HEK293 (cell line): ENCODE measurements at regions not wholly inside any gene's neighbourhood (a gene's known extent, or its start where the extent isn't known, plus 50 kb on each side); places are given as distances from the start of the nearest gene placed in this dataset.
A peak's percentile ranks its signal among the peaks of the same experiment; 100 is the strongest.

ENCODE experiments used
- CTCF ChIA-PET: fragments of 350-600 bp; formaldehyde crosslinking; extraction: SDS; loops from one replicate; lab custom pipeline; 2021; ENCODE audit warnings: antibody characterized with exemption; lab: Yijun Ruan, JAX
- POLR2A ChIA-PET: fragments of 300-600 bp; formaldehyde crosslinking; extraction: SDS; loops from one replicate; lab custom pipeline; 2020; ENCODE audit warnings: antibody characterized with exemption, inconsistent platforms; lab: Yijun Ruan, JAX
- H3K27ac ChIP-seq: fragments of 200-500 bp; sonication (Bioruptor generic); 2 replicates; pipeline ENCODE4 v1.5.1; 2014; ENCODE audit warnings: low read depth, low read length, control low read depth, inconsistent platforms; ENCODE audit errors: extremely low read depth
- H3K36me3 ChIP-seq, 2 experiments: fragments of 200-500 bp in 1 of 2; sonication (Bioruptor generic) in 1 of 2; 1 replicate in 1 of 2; 2 replicates in 1 of 2; pipeline ENCODE4 v1.5.1; 2014 to 2017; ENCODE audit warnings: inconsistent platforms in 2 of 2, low read length in 2 of 2; ENCODE audit not compliant: control insufficient read depth in 2 of 2, insufficient read depth in 1 of 2
- H3K4me1 ChIP-seq: fragments of 200-500 bp; sonication (Bioruptor generic); 2 replicates; pipeline ENCODE4 v1.5.1; 2014; ENCODE audit warnings: mild to moderate bottlenecking, low read length, inconsistent platforms; ENCODE audit not compliant: control insufficient read depth, insufficient read depth
- H3K4me3 ChIP-seq: 2 replicates; pipeline ENCODE4 v1.5.1; 2011; ENCODE audit warnings: low read depth, mild to moderate bottlenecking, control low read depth, low read length, moderate library complexity
- H3K9me3 ChIP-seq: fragments of 200-500 bp; sonication (Bioruptor generic); 2 replicates; pipeline ENCODE4 v1.5.1; 2014; ENCODE audit warnings: low read depth, low read length, inconsistent platforms; ENCODE audit not compliant: control insufficient read depth, insufficient read depth
- CTCF ChIP-seq: fragments of 450-650 bp; formaldehyde crosslinking; IDR thresholded peaks from 2 replicates; pipeline ENCODE4 v1.5.1; 2016; ENCODE audit warnings: missing biosample characterization, missing genetic modification characterization
- GLIS1 ChIP-seq: fragments of 450-650 bp; formaldehyde crosslinking; IDR thresholded peaks from 2 replicates; pipeline ENCODE4 v1.5.1; 2016; ENCODE audit warnings: missing biosample characterization, missing genetic modification characterization
- HOXC10 ChIP-seq: sonication (generic); formaldehyde crosslinking; IDR thresholded peaks from 2 replicates; pipeline ENCODE4 v1.8.1; 2023; ENCODE audit warnings: mild to moderate bottlenecking, missing genetic modification reagents
- KLF8 ChIP-seq: fragments of 450-650 bp; formaldehyde crosslinking; IDR thresholded peaks from 2 replicates; pipeline ENCODE4 v1.5.1; 2016; ENCODE audit warnings: missing biosample characterization, missing genetic modification characterization
- SCRT1 ChIP-seq: fragments of 450-650 bp; formaldehyde crosslinking; IDR thresholded peaks from 2 replicates; pipeline ENCODE4 v1.5.1; 2016; ENCODE audit warnings: missing biosample characterization, missing genetic modification characterization, borderline replicate concordance
- SP3 ChIP-seq: fragments of 450-650 bp; formaldehyde crosslinking; IDR thresholded peaks from 2 replicates; pipeline ENCODE4 v1.5.1; 2016; ENCODE audit warnings: missing biosample characterization, missing genetic modification characterization
- TCF7L2 ChIP-seq: IDR thresholded peaks from 2 replicates; pipeline ENCODE4 v1.6.1; 2011; ENCODE audit warnings: low read depth, mild to moderate bottlenecking, inconsistent platforms, low read length, moderate library complexity, borderline replicate concordance
- ZBTB1 ChIP-seq: fragments of 450-650 bp; formaldehyde crosslinking; IDR thresholded peaks from 2 replicates; pipeline ENCODE4 v1.5.1; 2016; ENCODE audit warnings: missing biosample characterization, missing genetic modification characterization
- ZNF10 ChIP-seq: fragments of 450-650 bp; formaldehyde crosslinking; IDR thresholded peaks from 2 replicates; pipeline ENCODE4 v1.5.1; 2017; ENCODE audit warnings: missing biosample characterization, missing genetic modification characterization
- ZNF140 ChIP-seq: fragments of 450-650 bp; formaldehyde crosslinking; IDR thresholded peaks from 2 replicates; pipeline ENCODE4 v1.5.1; 2016; ENCODE audit warnings: missing biosample characterization, missing genetic modification characterization
- ZNF146 ChIP-seq: fragments of 450-650 bp; formaldehyde crosslinking; IDR thresholded peaks from 2 replicates; pipeline ENCODE4 v1.5.1; 2016; ENCODE audit warnings: missing biosample characterization, missing genetic modification characterization
- ZNF473 ChIP-seq: fragments of 450-650 bp; formaldehyde crosslinking; IDR thresholded peaks from 2 replicates; pipeline ENCODE4 v1.5.1; 2017; ENCODE audit warnings: missing biosample characterization, missing genetic modification characterization
- ZNF623 ChIP-seq: fragments of 450-650 bp; formaldehyde crosslinking; IDR thresholded peaks from 2 replicates; pipeline ENCODE4 v1.5.1; 2016; ENCODE audit warnings: missing biosample characterization, missing genetic modification characterization
- ZNF654 ChIP-seq: fragments of 450-650 bp; formaldehyde crosslinking; IDR thresholded peaks from 2 replicates; pipeline ENCODE4 v1.5.1; 2016; ENCODE audit warnings: low read depth, missing biosample characterization, missing genetic modification characterization
- ZNF707 ChIP-seq: fragments of 450-650 bp; formaldehyde crosslinking; IDR thresholded peaks from 2 replicates; pipeline ENCODE4 v1.5.1; 2016; ENCODE audit warnings: missing biosample characterization, missing genetic modification characterization
- ZNF768 ChIP-seq: fragments of 450-650 bp; formaldehyde crosslinking; IDR thresholded peaks from 2 replicates; pipeline ENCODE4 v1.5.1; 2018; ENCODE audit warnings: missing biosample characterization, mild to moderate bottlenecking, missing genetic modification characterization
- ZNF785 ChIP-seq: fragments of 450-650 bp; formaldehyde crosslinking; IDR thresholded peaks from 2 replicates; pipeline ENCODE4 v1.5.1; 2016; ENCODE audit warnings: missing biosample characterization, missing genetic modification characterization
- ZNF792 ChIP-seq: fragments of 450-650 bp; formaldehyde crosslinking; IDR thresholded peaks from 2 replicates; pipeline ENCODE4 v1.5.1; 2016; ENCODE audit warnings: missing biosample characterization, missing genetic modification characterization
- TF ChIP-seq, protein P1 (sequence below): fragments of 450-650 bp; formaldehyde crosslinking; IDR thresholded peaks from 2 replicates; pipeline ENCODE4 v1.5.1; 2016; ENCODE audit warnings: missing biosample characterization, missing genetic modification characterization
- TF ChIP-seq, protein P2 (sequence below): fragments of 450-650 bp; formaldehyde crosslinking; conservative IDR thresholded peaks from 2 replicates; pipeline ENCODE4 v1.5.1; 2016; ENCODE audit warnings: low read depth, missing biosample characterization, missing genetic modification characterization
- TF ChIP-seq, protein P3 (sequence below): fragments of 450-650 bp; formaldehyde crosslinking; IDR thresholded peaks from 2 replicates; pipeline ENCODE4 v1.5.1; 2017; ENCODE audit warnings: missing biosample characterization, missing genetic modification characterization

DNA sequence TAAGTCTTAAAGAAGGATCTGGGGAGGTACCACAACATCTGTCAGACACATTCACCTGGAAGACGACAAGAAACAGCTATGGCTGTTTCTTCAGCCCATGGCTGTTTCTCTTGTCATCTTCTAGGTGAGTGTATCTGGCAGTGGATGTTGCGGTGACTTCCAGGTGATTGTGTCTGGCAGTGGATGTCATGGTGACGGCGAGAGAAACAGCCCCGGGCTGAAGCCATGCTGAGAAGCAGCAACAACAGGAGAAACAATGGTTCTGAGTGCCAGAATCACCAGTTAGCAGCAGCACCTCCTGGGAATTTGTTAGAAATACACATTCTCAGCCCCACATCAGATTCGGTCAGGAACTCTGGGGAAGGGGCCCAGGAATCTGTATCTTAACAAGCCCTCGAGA is 68.6 kb upstream of the SYPL1 start (continued):
- no peak for TF ChIP-seq ZNF10 (tag by site-specific recombination)

DNA sequence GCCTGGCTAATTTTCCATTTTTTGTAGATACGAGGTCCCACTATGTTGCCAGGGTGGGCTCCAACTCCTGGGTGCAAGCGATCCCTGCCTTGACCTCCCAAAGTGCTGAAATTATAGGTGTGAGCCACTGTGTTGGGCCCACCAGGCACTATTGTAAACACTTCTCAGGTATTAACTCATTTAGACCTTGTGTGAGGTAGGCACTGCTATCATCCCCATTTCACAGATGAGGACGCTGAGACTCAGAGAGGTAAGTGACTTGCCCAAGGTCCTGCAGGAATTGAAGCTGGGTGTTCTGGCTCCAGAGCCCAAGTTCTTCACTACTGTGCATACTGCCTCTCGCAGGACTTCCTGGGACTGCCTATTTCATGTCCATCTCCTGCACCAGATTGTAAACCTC is 67.1 kb upstream of the SYPL1 start:
- H3K4me3 ChIP-seq, result no peak overlapping the region
- no peaks in the 10 kb centered on the region for H3K9me3 ChIP-seq
- no peaks in the 10 kb centered on the region for H3K36me3 ChIP-seq
- TF ChIP-seq, protein P1, sequence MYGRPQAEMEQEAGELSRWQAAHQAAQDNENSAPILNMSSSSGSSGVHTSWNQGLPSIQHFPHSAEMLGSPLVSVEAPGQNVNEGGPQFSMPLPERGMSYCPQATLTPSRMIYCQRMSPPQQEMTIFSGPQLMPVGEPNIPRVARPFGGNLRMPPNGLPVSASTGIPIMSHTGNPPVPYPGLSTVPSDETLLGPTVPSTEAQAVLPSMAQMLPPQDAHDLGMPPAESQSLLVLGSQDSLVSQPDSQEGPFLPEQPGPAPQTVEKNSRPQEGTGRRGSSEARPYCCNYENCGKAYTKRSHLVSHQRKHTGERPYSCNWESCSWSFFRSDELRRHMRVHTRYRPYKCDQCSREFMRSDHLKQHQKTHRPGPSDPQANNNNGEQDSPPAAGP (tag by site-specific recombination), result no peak
- no peak for TF ChIP-seq SCRT1
- TF ChIP-seq TCF7L2, result no peak
- TF ChIP-seq SP3, result no peak
- TF ChIP-seq, protein P2, sequence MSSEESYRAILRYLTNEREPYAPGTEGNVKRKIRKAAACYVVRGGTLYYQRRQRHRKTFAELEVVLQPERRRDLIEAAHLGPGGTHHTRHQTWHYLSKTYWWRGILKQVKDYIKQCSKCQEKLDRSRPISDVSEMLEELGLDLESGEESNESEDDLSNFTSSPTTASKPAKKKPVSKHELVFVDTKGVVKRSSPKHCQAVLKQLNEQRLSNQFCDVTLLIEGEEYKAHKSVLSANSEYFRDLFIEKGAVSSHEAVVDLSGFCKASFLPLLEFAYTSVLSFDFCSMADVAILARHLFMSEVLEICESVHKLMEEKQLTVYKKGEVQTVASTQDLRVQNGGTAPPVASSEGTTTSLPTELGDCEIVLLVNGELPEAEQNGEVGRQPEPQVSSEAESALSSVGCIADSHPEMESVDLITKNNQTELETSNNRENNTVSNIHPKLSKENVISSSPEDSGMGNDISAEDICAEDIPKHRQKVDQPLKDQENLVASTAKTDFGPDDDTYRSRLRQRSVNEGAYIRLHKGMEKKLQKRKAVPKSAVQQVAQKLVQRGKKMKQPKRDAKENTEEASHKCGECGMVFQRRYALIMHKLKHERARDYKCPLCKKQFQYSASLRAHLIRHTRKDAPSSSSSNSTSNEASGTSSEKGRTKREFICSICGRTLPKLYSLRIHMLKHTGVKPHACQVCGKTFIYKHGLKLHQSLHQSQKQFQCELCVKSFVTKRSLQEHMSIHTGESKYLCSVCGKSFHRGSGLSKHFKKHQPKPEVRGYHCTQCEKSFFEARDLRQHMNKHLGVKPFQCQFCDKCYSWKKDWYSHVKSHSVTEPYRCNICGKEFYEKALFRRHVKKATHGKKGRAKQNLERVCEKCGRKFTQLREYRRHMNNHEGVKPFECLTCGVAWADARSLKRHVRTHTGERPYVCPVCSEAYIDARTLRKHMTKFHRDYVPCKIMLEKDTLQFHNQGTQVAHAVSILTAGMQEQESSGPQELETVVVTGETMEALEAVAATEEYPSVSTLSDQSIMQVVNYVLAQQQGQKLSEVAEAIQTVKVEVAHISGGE (tag by site-specific recombination), result no peak
- no peaks in the 10 kb centered on the region for H3K4me1 ChIP-seq
- POLR2A ChIA-PET, result interaction anchor here (0.9 kb wide), 1 partner anchor 106 kb away, joined by 3 read pairs; the partner anchor contains the start of gene NAMPT
- H3K27ac ChIP-seq, result no peak overlapping the region
- CTCF ChIA-PET, result interaction anchor here (0.5 to 10.4 kb wide), 2 partner anchors 169 to 285 kb away, joined by 3 to 164 read pairs; no protein-coding TSS in a partner anchor

DNA sequence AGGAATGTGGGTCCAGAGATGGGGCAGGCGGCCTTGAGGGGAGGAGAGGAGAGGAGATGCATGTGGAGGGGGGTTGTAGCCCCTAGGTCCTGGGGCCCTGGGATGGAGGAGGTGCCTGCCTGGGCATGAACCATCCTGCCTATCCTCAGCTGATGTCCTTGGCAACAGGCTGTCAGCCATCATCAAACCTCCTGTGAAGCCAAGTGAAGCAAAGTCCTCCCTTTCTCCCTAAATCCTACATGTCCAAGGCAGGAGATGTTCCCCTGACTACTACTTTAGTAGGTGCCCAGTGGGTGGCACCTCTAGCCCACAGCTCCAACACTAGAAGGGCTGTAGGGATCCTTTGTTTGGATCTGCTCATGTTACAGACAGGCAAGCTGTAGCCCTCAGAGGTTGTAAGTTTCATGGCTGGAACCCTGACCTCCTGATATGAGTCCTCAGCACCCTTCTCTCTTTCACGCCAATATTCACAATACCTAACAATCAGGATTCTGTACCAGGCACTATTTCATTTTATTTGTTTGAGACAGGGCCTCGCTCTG is 66.6 kb upstream of the SYPL1 start:
- Histone ChIP-seq H3K36me3 (no peaks in the 10 kb centered on the region), H3K4me1 (no peaks in the 10 kb centered on the region), H3K9me3 (no peaks in the 10 kb centered on the region), H3K27ac (no peak overlapping the region), H3K4me3 (no peak overlapping the region)
- ChIA-PET POLR2A (no interaction called here), CTCF (interaction anchor here (0.5 to 10.4 kb wide), 3 partner anchors 189 to 304 kb away, joined by 3 to 164 read pairs (median 8); no protein-coding TSS in a partner anchor)
- TF ChIP-seq ZBTB1, result no peak
- TF ChIP-seq ZNF768, result no peak
- peak; percentile 53 for TF ChIP-seq ZNF654
- TF ChIP-seq CTCF (tag by site-specific recombination), result peak; percentile 57

- ChIA-PET POLR2A (no interaction called here), CTCF (interaction anchor here (0.6 to 10.4 kb wide), 16 partner anchors 10 to 972 kb away, joined by 3 to 164 read pairs (median 5); no protein-coding TSS in a partner anchor)
- Histone ChIP-seq H3K4me1 (no peaks in the 10 kb centered on the region), H3K36me3 (no peaks in the 10 kb centered on the region), H3K4me3 (no peak overlapping the region), H3K9me3 (no peaks in the 10 kb centered on the region), H3K27ac (no peak overlapping the region)
- TF ChIP-seq ZNF707 (tag by site-specific recombination), result no peak
- no peak for TF ChIP-seq ZNF140 (tag by site-specific recombination)
- no peak for TF ChIP-seq ZNF146 (tag by site-specific recombination)
- no peak for TF ChIP-seq HOXC10
- no peak for TF ChIP-seq KLF8
- no peak for TF ChIP-seq ZNF785 (tag by site-specific recombination)
- TF ChIP-seq ZNF623 (tag by site-specific recombination), result no peak
- TF ChIP-seq, protein P3, sequence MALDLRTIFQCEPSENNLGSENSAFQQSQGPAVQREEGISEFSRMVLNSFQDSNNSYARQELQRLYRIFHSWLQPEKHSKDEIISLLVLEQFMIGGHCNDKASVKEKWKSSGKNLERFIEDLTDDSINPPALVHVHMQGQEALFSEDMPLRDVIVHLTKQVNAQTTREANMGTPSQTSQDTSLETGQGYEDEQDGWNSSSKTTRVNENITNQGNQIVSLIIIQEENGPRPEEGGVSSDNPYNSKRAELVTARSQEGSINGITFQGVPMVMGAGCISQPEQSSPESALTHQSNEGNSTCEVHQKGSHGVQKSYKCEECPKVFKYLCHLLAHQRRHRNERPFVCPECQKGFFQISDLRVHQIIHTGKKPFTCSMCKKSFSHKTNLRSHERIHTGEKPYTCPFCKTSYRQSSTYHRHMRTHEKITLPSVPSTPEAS, result no peak
- no peak for TF ChIP-seq ZNF473 (tag by site-specific recombination)
- no peak for TF ChIP-seq ZNF792 (tag by site-specific recombination)
- no peak for TF ChIP-seq GLIS1
Observed at GRCh38 chr7:106177738-106178592, 65.9 kb upstream of the SYPL1 start.
